GM21367 (cell line): ENCODE measurements at regions not wholly inside any gene's neighbourhood (a gene's known extent, or its start where the extent isn't known, plus 50 kb on each side); places are given as distances from the start of the nearest gene placed in this dataset.
A peak's percentile ranks its signal among the peaks of the same experiment; 100 is the strongest.

ENCODE experiments used
- ATAC-seq: cut with Tn5 transposase; IDR thresholded peaks from one replicate; pipeline ENCODE4 v1.9.1; 2021; ENCODE audit not compliant: unreplicated experiment

DNA sequence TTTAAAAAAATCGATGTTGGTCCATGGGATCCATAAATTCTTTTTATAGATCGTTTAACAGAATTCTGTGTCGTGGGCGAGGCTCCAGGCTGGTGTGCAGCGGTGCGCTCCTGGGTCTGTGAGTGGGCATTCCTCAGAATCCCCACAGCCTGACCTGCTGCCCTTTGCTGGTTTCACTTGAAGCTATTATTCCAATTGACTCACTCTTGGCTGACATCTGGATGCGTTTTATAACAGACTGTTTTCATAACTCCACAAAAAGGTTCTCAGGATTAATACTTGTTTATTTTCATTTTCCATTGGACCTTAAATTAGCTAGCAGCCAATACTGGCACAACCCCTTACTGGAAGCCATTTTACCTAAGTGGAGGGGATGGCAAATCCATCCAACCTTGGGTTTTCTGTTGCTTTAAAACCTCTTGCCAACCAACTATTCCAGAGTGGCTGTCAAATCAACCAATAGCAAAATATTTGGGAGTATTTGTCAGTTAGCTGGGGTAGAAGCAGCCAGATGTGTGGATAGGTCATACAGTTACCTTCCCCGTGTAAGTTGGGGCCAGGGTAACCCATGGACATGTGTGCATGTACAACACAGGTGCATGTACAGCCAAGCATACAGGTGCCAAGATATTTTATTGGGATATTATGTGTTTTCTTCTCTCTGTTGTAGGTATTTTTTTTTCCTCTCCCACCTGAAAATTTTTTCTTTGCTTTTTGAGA lies 160.7 kb upstream of the ZNF32 start:
- no peak for ATAC-seq

DNA sequence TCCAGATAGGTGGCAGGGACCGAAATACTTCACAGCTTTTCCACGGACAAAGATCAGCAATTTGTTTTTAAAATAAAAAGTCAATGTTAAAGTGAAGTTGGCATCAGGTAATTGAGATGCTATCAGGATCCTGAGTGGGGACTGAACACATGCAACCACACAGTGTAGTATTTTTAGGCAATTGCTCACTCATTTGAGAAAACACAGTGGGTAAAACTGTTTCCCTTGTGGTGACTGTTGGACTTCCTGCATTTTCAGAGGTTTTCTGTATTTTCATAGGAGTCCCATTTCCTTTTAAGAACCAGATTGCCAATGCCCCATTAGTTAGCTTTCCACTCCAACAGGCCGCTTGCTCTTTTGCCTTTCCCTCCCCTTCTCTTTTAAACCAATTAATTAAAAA lies 159.5 kb upstream of the ZNF32 start:
- peak; percentile 64 for ATAC-seq

DNA sequence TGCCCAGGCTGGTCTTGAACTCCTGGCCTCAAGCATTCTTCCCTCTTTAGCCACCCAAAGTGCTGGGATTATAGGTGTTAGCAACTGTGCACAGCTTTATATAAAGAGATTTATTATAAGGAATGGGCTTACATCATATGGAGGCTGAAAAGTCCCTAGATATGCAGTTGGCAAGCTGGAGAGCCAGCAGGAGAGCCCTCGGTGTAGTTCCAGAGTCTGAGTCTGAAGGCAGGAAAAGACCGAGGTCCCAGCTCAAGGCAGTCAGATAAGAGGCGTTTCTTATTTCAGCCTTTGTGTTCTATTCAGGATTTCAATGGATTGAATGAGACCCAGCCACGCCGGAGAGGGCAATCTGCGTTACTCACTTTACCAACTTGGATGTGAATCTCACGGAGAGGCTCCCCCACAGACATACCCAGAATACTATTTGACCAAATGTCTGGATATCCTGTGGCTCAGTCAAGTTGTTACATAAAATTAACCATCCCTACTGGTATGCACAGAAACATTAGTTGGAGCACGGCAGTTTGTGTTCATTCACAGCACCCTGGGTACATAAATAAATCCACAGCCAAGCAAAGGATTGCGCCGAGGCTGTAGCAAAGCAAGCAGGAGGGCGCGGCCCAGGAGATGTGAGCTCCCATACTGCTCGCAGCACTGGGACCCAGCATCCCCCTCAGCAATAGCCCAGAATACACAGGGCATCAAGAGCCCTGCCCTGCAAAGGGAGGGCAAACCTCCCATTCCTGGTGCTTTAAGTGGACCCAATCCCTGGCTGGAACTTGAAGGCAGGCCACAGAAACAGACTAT lies 158.4 kb upstream of the ZNF32 start:
- ATAC-seq: no peak

DNA sequence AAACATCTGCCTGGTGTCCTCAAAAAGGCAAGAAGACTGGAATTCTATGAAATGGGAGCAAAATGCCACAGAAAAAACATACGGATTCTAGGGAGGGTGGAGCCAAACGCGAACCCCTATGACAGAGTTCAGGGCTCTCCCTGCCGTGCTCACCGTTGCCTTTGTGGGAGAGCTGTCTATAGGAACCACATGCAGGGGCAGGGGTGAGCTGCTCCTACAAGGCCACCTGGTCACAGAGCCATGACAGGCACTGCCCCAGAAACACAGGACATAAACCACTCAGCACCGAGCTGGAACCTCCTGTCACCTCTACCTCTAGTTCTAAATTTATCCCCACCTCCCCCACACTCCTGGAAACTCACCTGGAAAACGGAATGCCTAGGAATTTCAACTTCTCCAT lies 155.1 kb upstream of the ZNF32 start:
- no peak for ATAC-seq

DNA sequence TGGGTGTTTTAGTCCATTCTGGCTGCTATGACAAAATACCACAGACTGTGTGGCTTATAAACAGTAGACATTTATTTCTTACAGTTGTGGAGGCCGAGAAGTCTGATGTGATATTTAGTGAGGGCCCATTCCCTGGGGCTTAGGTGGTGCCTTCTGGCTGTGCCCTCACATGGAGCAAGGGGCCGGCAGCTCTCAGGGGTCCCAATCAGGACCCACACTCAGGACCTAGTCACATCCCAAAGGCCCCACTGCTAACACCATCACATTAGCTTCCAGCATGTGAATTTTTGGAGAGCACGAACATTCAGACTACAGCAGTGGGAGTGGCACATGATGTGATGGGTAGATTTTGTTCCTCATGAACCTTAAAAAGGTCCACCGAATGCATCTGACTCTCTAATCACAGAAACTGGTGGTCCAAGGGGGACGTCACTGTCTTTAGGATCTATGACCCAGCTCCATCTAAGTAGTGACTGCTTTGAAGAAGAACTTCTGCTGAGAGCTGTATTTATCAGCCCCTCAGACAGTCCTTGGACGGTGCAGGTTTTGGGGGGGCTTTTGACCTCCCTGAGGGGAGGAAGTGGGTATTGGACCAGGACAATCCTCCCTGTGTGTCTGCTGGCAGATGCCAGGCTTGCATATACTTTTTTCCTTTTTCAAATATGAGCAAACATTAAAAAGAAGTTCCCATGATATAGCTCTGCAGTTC lies 154.5 kb upstream of the ZNF32 start:
- ATAC-seq: no peak

DNA sequence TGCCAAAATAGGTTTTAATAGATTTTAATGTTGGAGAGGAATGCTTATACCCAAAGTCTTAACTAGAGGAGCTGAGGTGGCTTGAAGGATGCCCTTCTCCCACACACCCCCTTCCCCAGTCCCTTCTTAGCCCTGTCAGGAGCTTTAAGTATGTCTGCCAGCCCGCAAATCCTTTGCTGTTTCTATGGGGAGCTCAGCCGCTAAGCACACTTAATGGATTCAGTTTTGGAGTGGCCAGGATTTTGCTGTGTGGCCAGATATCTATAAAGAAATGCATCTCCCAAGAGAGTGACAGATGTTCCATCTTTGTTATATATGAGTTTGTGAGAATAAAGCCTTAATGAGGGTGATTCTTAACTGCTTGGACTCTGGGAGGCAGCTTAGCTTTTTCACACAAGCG lies 152.9 kb upstream of the ZNF32 start:
- ATAC-seq: no peak

DNA sequence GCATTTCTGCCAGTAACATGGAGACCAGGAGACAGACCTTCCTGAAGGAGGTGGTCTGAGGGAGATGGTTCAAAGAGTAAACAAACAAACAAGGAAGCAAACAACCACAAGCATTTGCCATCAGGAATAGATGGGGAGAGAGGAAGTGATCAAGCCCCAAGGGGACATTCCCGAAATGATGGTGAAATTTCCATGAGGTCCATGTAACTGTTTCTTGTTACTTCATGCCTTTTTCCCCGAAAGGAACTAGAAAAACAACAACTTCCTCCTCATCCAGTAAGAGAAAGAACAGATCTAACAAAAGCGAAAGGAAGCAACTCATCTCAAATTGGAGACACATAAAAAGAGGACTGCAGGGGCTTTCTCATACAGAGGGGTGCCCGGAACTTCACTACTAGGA lies 152.5 kb upstream of the ZNF32 start:
- ATAC-seq: no peak

DNA sequence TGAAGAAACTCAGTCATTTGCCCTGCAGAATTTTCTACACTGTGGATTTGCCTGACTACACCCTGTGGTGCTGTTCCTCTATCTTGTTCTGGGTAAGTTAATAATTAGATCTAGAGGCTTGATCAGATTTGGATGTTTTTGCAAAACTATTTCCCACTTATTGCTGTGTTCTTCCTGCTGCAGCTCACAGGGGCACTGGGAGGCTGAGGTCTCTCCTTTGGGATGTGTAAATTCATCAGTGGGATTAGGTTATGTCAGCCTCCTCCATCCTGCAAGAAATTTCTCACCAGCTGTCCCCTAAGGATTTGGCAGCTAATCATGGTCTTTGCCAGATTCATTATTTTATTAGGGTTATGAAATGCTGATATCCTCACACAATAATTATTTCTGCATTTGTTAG lies 148.1 kb upstream of the ZNF32 start:
- no peak for ATAC-seq

DNA sequence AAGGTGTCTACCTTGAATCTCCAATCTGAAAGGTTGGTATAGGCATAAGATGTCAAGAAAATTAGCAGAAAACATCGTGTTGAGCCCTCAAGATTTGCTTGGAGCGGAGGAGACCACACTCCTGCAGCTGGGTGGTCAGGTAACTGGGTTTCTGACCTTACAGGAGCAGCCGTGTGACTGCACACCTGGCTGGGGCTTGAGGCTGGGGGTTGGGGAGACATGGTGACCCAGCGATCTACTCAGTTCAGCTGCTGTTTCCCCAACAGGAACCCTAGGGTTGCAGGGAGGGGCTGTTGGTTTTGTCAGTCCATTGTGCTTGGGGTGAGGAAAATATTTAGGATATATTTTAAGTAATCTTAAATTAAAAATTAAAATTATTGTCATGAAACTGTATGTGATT lies 147.0 kb upstream of the ZNF32 start:
- ATAC-seq: no peak

DNA sequence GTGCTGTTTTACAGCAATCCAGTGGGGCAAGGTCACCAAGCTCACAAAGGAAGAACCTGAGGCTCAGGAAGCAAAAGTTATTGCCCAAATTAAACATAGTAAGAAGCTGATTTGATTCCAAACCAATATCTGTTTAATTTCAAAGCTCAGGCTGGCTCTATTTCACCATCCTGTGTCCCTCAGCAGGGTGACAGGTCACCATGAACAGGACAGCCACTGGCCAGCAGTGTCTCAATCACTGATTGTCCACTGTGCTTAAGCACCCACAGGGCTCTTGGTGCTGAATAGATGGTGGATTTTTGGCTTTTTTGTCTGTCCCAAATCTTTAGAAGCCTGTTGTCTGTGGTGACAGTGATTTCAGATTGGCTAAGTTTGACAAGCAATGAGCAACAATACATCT lies 146.4 kb upstream of the ZNF32 start:
- no peak for ATAC-seq

DNA sequence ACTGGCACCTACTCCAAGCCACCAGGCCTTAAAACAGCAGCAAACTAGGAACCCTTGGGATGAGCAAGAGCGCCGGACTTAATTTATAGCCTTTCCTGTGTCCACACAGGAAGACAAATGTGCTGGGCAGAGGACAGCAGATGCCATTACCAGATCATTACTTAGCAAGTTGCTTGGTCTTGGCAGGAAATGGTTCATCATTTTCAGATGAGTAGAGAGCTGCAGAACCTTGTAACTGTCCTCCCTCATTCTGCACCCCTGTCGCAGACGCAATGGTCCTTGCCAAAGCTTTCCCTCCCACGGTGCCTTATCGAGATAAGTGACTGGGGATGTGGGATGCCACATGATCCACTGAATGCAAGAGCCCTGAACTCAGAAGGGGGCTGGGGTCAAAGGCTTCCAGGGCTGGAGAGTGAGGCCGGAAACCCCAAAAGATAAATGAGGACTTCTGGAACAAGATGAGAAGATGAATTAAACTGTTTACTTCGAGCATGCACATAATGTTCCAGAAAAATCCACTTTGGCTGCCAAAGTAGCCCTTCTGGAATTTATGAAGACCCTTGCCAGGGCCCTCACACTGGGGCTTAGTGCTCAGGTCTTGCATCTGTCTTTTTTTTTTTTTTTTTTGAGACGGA lies 145.6 kb upstream of the ZNF32 start:
- no peak for ATAC-seq

DNA sequence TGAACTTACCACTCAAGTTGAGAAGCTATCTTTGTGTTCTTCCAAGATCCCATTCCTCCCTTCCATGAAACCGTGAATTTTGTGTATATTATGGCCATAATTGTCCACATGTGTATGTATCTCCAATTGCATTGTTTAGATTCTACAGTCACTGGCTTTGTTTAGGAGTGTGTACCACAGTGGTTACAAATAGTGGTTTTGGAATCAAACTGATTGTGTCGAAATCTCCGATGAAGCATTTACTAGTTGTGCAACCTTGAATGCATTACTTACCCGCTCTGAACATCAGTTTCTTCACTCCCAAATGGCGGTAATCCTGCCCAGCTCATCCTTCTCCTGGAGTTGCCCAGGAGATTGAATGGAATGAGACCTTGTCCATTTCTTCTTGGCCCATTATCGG lies 145.0 kb upstream of the ZNF32 start:
- no peak for ATAC-seq

DNA sequence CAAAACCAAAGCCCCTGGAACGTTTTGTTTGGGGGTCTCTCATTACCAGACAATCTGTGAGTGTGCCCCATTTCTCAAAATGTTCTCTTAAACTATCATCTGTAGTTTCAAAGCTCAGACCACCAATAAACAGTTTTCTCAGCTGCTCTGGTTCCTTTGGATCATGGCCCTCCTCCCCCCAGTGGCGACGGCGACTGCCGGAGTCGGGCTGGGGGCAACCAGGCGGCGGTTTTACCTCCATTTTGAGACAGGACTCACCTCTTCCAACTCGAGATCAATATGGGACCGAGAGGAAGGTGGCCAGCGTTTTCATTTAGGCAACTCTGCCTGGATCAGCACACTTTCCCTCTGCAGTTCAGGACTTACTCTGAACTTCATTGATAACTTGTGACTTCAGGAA lies 141.5 kb upstream of the ZNF32 start:
- ATAC-seq: no peak

DNA sequence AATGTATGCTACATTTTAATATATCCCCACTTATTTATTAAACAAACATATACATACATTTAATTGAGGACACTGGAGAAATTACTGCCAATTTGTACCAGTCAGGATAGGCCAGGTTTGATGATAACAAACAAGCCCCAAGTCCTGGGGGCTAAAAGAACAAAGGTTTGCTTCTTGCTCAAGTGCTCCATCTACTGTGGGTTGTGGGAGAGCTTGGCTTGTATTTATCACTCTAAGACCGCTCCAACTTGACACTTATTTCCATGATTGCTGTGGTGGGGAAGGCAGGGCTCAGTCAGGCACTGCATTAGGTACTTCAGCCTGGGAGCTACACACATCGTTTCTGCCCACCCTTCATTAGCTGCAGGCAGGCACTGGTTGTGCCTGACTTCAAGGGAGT lies 136.6 kb upstream of the ZNF32 start:
- no peak for ATAC-seq

DNA sequence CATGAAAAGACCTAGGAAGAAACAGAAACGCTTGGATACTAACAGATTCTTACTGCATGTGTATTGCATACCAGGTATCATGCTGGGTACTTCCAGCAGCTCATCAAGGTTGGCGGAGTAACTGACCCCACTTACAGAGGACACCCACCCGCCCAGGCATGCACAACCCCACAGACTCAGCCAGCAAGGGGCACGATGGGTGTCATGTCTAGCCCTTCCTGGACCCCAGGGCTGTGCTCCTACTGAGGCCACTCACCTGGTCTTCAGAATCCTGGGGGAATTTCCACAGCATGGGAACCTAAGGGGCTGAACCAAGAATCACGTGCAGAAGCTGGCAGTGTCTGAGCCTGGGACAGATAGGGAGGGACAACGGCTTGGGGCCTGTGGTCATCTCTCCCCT lies 134.1 kb upstream of the ZNF32 start:
- ATAC-seq: no peak

DNA sequence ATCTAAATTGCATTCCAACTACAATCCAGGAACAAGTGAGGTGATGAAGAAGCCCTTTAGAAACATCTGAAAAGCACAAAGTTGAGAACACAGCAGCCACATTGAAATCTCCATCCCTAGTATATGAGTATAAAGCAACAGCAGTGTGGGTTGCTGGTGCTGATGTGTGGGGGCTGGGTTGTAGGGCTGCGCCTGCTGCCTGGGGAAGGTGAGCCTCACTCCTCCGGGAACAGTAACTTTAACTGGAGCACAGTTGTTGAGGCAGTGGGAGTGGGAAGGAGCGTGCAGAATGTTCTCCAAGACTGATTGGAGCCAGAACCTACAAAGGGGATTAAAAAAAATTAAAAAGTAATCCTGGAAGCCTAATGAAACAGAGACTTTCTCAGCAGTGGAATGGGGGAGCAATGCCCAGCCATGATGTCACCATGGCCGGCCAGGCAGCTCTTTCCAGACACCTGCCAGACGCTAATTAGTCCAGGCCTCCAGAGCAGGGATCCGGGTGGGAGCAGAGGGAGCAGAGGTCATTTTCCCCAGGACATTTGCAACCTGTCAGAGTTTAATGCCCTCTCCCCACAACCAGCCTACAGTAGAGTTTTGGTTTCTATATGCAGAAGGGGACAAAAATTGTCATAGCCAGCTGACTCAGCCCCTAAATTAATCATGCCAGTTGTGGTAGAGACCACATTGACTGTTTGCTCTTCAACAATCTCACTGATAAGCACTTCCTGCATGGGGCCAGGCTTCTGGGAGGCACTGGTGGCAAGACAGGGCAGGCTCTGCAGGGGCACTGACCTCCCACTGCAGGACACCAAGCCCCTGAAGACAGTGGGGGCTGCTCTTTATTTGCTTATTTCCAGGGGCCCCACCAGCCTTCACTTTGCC lies 133.0 kb upstream of the ZNF32 start:
- ATAC-seq: no peak

DNA sequence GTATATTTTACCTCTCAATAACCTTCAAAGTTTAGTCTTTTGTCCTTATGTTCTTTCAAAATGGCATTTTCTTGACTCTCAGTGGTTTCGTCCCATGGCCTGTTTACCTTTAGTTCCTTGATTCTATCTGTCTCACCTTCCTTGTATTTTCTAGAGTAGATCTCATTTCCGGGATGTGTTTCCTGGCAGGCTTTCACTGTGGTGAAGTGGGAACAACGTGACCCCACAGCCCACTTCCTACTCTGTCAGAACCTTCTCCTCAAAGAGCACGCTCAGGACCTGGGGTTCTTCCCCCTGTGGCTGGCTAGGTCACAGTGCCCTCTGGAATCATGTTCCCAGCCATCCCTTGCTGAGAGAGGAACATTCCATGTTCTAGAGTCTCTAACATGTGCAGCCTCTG lies 129.9 kb upstream of the ZNF32 start:
- ATAC-seq: no peak

DNA sequence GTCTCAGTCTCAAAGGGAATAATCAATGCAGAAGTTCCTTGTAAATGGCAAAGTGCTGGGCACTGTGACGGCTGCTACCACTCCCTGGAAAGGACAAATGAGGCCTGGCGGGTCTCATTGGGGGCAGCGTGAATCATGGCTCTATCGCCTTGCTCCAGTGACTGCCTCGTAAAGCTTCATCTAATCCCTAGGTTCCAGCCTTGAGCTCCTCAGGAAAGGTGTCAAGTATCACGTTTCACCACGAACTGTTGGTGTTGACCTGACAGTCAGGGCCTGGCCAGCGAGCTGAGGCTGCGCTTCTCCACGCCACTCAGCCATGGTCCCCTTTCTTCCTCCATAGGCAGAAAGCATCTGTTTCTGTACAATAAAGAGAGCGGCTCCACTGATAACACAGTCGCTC lies 126.7 kb upstream of the ZNF32 start:
- ATAC-seq: no peak

DNA sequence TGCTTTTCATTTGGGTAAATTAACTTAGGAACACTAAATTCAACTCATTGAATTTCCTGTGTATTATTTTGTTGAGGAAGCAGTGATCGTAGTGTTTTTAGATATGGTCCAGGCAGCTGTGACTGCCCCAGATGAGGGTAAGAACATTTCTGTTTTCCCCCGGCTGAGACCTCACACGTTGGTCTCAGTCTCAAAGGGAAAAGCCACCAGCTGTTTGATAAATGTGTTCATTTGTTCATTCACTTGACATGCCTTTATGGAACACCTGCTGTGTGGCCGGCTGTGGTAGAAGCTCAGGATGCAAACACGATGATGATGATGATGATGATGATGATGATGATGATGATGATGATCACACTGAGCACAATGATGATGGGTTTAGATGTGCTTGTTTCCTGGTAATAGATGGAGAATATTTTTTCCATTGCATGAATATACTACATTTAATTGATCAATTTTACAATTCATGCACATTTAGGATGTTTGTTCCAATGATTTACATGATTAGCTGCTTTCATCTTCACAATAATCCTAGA lies 125.6 kb upstream of the ZNF32 start:
- no peak for ATAC-seq

DNA sequence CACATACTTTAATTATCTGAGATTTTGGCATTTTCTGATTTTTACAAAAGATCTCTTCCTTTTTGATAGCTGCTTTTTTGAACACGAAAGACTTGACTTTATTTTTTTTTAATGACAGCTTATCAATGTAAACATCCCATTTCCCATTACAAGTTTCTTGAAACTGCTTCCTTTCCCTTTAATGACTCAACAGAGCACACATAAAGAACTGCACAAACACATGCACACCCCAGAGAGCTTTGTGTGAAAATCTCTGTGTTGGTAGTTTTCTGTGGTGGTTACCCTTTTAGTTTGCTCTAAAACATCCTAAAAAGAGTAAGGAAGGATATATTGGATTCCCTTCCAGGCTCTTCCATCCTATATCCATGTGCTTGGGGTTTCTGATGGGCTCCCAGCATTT lies 125.1 kb upstream of the ZNF32 start:
- no peak for ATAC-seq
